HCT116 (cell line): ENCODE measurements at regions not wholly inside any gene's neighbourhood (a gene's known extent, or its start where the extent isn't known, plus 50 kb on each side); places are given as distances from the start of the nearest gene placed in this dataset.

ENCODE experiments used
- ATAC-seq: fragments of 200-7000 bp; cut with Tn5 transposase; 2 replicates; pipeline ENCODE4 v1.9.1; 2020; ENCODE audit warnings: mild to moderate bottlenecking, moderate library complexity
- BruUV-seq: library from RNA; stranded (reverse); fragments of 400-500 nt; replicated peaks from 2 replicates; lab custom pipeline; 2021; lab: Mats Ljungman, UMichigan
- CTCF ChIA-PET: fragments of 300-600 bp; sonication (Branson Sonifier 250); formaldehyde crosslinking; loops from one replicate; lab custom pipeline; 2021; ENCODE audit warnings: antibody characterized with exemption; lab: Charles Lee
- POLR2A ChIA-PET: fragments of 300-600, 350-600 bp; sonication (Branson Sonifier 250); formaldehyde crosslinking; loops from one replicate; lab custom pipeline; 2021; ENCODE audit warnings: antibody characterized with exemption; lab: Charles Lee
- RAD21 ChIA-PET, 2 experiments: fragments of 300-600 bp; sonication (Branson Sonifier 250); formaldehyde crosslinking; loops; one replicate each; lab custom pipeline; 2023; ENCODE audit warnings: low total read pairs in 2 of 2; ENCODE audit not compliant: uncharacterized antibody in 2 of 2, unreplicated experiment in 2 of 2, low non-redundant PET in 1 of 2; lab: Charles Lee
- DNase-seq: peaks from one replicate; pipeline ENCODE4 v3.0.0-alpha.2; 2010; ENCODE audit warnings: low read depth, low spot score
- H2AFZ ChIP-seq: fragments of 200-600 bp; shearing (Covaris generic), sonication (generic); 2 replicates; pipeline ENCODE4 v1.6.1; 2017; ENCODE audit warnings: low read depth, mixed run types, mixed read lengths, antibody characterized with exemption, low read length; ENCODE audit not compliant: poor library complexity, severe bottlenecking
- H3K27ac ChIP-seq: 2 replicates; pipeline ENCODE4 v1.5.1; 2012; ENCODE audit warnings: low read depth, low read length
- H3K27me3 ChIP-seq: fragments of 200-600 bp; sonication (generic); 2 replicates; pipeline ENCODE4 v1.6.1; 2016; ENCODE audit warnings: mixed run types, low read length, mixed read lengths; ENCODE audit not compliant: insufficient read depth
- H3K36me3 ChIP-seq, 2 experiments: fragments of 200-500 bp in 1 of 2; fragments of 200-600 bp in 1 of 2; sonication (Bioruptor generic) in 1 of 2; sonication (generic) in 1 of 2; 2 replicates each; pipeline versions ENCODE4 v1.5.1 to v1.6.1; 2014 to 2016; ENCODE audit warnings: low read length in 2 of 2, inconsistent platforms in 1 of 2, mixed read lengths in 1 of 2, mixed run types in 1 of 2; ENCODE audit not compliant: insufficient read depth in 2 of 2, control insufficient read depth in 1 of 2
- H3K4me1 ChIP-seq, 2 experiments: fragments of 200-600 bp in 1 of 2; sonication (generic) in 1 of 2; 2 replicates each; pipeline versions ENCODE4 v1.5.1 to v1.6.1; 2012 to 2017; ENCODE audit warnings: low read length in 2 of 2, inconsistent platforms in 1 of 2, mild to moderate bottlenecking in 1 of 2, mixed read lengths in 1 of 2, mixed run types in 1 of 2, moderate library complexity in 1 of 2; ENCODE audit not compliant: insufficient read depth in 2 of 2, control insufficient read depth in 1 of 2
- H3K4me2 ChIP-seq: fragments of 200-600 bp; sonication (generic); 2 replicates; pipeline ENCODE4 v1.6.1; 2017; ENCODE audit warnings: mixed run types, low read length, mixed read lengths
- H3K4me3 ChIP-seq, 2 experiments: fragments of 200-600 bp in 1 of 2; sonication (generic) in 1 of 2; replicated peaks in 1 of 2; 2 replicates each; pipeline ENCODE4 v1.5.1; 2011 to 2016; ENCODE audit warnings: low read length in 2 of 2, control low read depth in 1 of 2, low read depth in 1 of 2, mild to moderate bottlenecking in 1 of 2, mixed read lengths in 1 of 2, mixed run types in 1 of 2
- H3K79me2 ChIP-seq: fragments of 200-600 bp; sonication (generic); 2 replicates; pipeline ENCODE4 v1.6.1; 2017; ENCODE audit warnings: mild to moderate bottlenecking, mixed run types, low read length, moderate library complexity, mixed read lengths; ENCODE audit not compliant: insufficient read depth
- H3K9ac ChIP-seq: fragments of 200-600 bp; sonication (generic); 2 replicates; pipeline ENCODE4 v1.6.1; 2016; ENCODE audit warnings: low read length, mixed read lengths
- H3K9me2 ChIP-seq: fragments of 200-600 bp; sonication (generic), shearing (Covaris generic); 2 replicates; pipeline ENCODE4 v1.6.1; 2017; ENCODE audit warnings: mixed run types, mild to moderate bottlenecking, moderate library complexity; ENCODE audit not compliant: insufficient read depth
- H3K9me3 ChIP-seq, 2 experiments: fragments of 200-500 bp in 1 of 2; fragments of 200-600 bp in 1 of 2; sonication (Bioruptor generic) in 1 of 2; sonication (generic) in 1 of 2; 2 replicates each; pipeline ENCODE4 v1.6.1; 2014 to 2017; ENCODE audit warnings: low read length in 2 of 2, mixed read lengths in 2 of 2, inconsistent platforms in 1 of 2, low read depth in 1 of 2, mild to moderate bottlenecking in 1 of 2, mixed run types in 1 of 2, moderate library complexity in 1 of 2; ENCODE audit not compliant: control insufficient read depth in 1 of 2, insufficient read depth in 1 of 2
- H4K20me1 ChIP-seq: fragments of 200-600 bp; sonication (generic), shearing (Covaris generic); 2 replicates; pipeline ENCODE4 v1.6.1; 2017; ENCODE audit warnings: mixed run types, mild to moderate bottlenecking, moderate library complexity; ENCODE audit not compliant: insufficient read depth
- CBX3 ChIP-seq: IDR thresholded peaks from 2 replicates; pipeline ENCODE4 v1.6.1; 2012; ENCODE audit warnings: low read depth
- CTCF ChIP-seq, 3 experiments: fragments of 200-600 bp in 1 of 3; sonication (generic) in 1 of 3; IDR thresholded peaks in 2 of 3; conservative IDR thresholded peaks in 1 of 3; 2 replicates each; pipeline ENCODE4 v1.5.1; 2012 to 2017; ENCODE audit warnings: low read depth in 2 of 3, low read length in 2 of 3, antibody characterized with exemption in 1 of 3, borderline replicate concordance in 1 of 3, control low read depth in 1 of 3, mild to moderate bottlenecking in 1 of 3, mixed read lengths in 1 of 3, mixed run types in 1 of 3, moderate library complexity in 1 of 3; ENCODE audit not compliant: insufficient read depth in 1 of 3
- ELF1 ChIP-seq: IDR thresholded peaks from 2 replicates; pipeline ENCODE4 v1.6.1; 2012; ENCODE audit warnings: low read depth, borderline replicate concordance
- EZH2 ChIP-seq: fragments of 200-600 bp; sonication (generic); IDR thresholded peaks from 2 replicates; pipeline ENCODE4 v1.6.1; 2017; ENCODE audit warnings: antibody characterized with exemption, mixed run types
- FOSL1 ChIP-seq: IDR thresholded peaks from 2 replicates; pipeline ENCODE4 v1.6.1; 2012; ENCODE audit warnings: low read depth
- POLR2A ChIP-seq: IDR thresholded peaks from 2 replicates; pipeline ENCODE4 v1.7.0; 2011; ENCODE audit warnings: borderline replicate concordance; ENCODE audit not compliant: insufficient read depth, insufficient read length; ENCODE audit errors: extremely low read depth
- RAD21 ChIP-seq: IDR thresholded peaks from 2 replicates; pipeline ENCODE4 v1.6.1; 2012; ENCODE audit warnings: low read depth, mild to moderate bottlenecking
- REST ChIP-seq: IDR thresholded peaks from 2 replicates; pipeline ENCODE4 v1.6.1; 2012; ENCODE audit warnings: low read depth
- SP1 ChIP-seq: IDR thresholded peaks from 2 replicates; pipeline ENCODE4 v1.6.1; 2012; ENCODE audit warnings: low read depth
- TCF7L2 ChIP-seq: IDR thresholded peaks from 2 replicates; pipeline ENCODE4 v1.7.0; 2011; ENCODE audit warnings: borderline replicate concordance, inconsistent platforms; ENCODE audit not compliant: insufficient read depth, insufficient read length; ENCODE audit errors: extremely low read depth
- intact Hi-C: fragments of 100-400 bp; cut with micrococcal nuclease; formaldehyde crosslinking; loops from 2 replicates; pipeline ENCODE4 v1.10.0; 2022

GRCh38 chr1:83511146-83511726 is 487.7 kb downstream of the TTLL7 start (continued):
- no peak for TF ChIP-seq CTCF (IDR thresholded peaks at IDR 0.05 in 2 of 3, conservative IDR thresholded peaks at IDR 0.05 in 1 of 3; ENCODE audit: borderline replicate concordance in 1 of 3, insufficient read depth in 1 of 3, low read depth in 2 of 3, low read length in 2 of 3)
- no peak for TF ChIP-seq CBX3

- Histone ChIP-seq H3K4me2 (no peak overlapping the region), H3K27me3 (no peaks in the 10 kb centered on the region), H3K4me3 (no peak overlapping the region), H3K9me3 (no peaks in the 10 kb centered on the region), H3K36me3 (no peaks in the 10 kb centered on the region), H3K27ac (no peak overlapping the region), H3K9ac (no peak overlapping the region), H3K79me2 (no peaks in the 10 kb centered on the region), H4K20me1 (no peaks in the 10 kb centered on the region), H3K9me2 (no peaks in the 10 kb centered on the region), H3K4me1 (no peaks in the 10 kb centered on the region), H2AFZ (no peak overlapping the region)
- DNase-seq: no peak
- no TSS peak for BruUV-seq
- ChIA-PET RAD21 (no interaction called here), POLR2A (no interaction called here), CTCF (no interaction called here)
- intact Hi-C loops: no loop called here
- ATAC-seq: no peak
- TF ChIP-seq TCF7L2 (no peak), REST (no peak), EZH2 (no peak), POLR2A (no peak), ELF1 (no peak), FOSL1 (no peak), RAD21 (no peak), SP1 (no peak)
Measured at GRCh38 chr1:83509301-83509781, 489.6 kb downstream of the TTLL7 start.
